GM23338 (cell line): ENCODE measurements at regions not wholly inside any gene's neighbourhood (a gene's known extent, or its start where the extent isn't known, plus 50 kb on each side); places are given as distances from the start of the nearest gene placed in this dataset.

Source experiments
- ATAC-seq: fragments of 200-7000 bp; cut with Tn5 transposase; 3 replicates; pipeline ENCODE4 v1.9.1; 2020
- DNase-seq: peaks from one replicate; pipeline ENCODE4 v3.0.0-alpha.2; 2015; ENCODE audit warnings: low spot score
- H2AFZ ChIP-seq: fragments of 200-600 bp; sonication (generic); 2 replicates; pipeline ENCODE4 v1.8.0; 2016; ENCODE audit warnings: antibody characterized with exemption, mild to moderate bottlenecking, moderate library complexity
- H3F3A ChIP-seq: fragments of 200-600 bp; sonication (generic); replicated peaks from 2 replicates; pipeline ENCODE4 v1.8.0; 2017; ENCODE audit warnings: antibody characterized with exemption, mixed run types, low read depth
- H3K27ac ChIP-seq: fragments of 200-600 bp; sonication (generic); 2 replicates; pipeline ENCODE4 v1.6.1; 2016; ENCODE audit warnings: low read depth
- H3K27me3 ChIP-seq: fragments of 200-600 bp; sonication (generic); 2 replicates; pipeline ENCODE4 v1.8.0; 2016; ENCODE audit warnings: mild to moderate bottlenecking, mixed run types, moderate library complexity; ENCODE audit not compliant: insufficient read depth
- H3K36me3 ChIP-seq: fragments of 200-600 bp; sonication (generic); 2 replicates; pipeline ENCODE4 v1.8.0; 2016; ENCODE audit warnings: mild to moderate bottlenecking; ENCODE audit not compliant: insufficient read depth
- H3K4me1 ChIP-seq: fragments of 200-600 bp; sonication (generic); 2 replicates; pipeline ENCODE4 v1.8.0; 2016; ENCODE audit warnings: mild to moderate bottlenecking, moderate library complexity; ENCODE audit not compliant: insufficient read depth
- H3K4me2 ChIP-seq: fragments of 200-600 bp; sonication (generic); 2 replicates; pipeline ENCODE4 v1.7.1; 2017; ENCODE audit warnings: mixed run types
- H3K4me3 ChIP-seq: fragments of 200-600 bp; sonication (generic); 2 replicates; pipeline ENCODE4 v1.6.1; 2016; ENCODE audit warnings: mixed run types
- H3K79me2 ChIP-seq: fragments of 200-600 bp; sonication (generic); replicated peaks from 2 replicates; pipeline ENCODE4 v1.8.0; 2017; ENCODE audit warnings: mild to moderate bottlenecking; ENCODE audit not compliant: insufficient read depth
- H3K9me2 ChIP-seq: fragments of 200-600 bp; sonication (generic); 2 replicates; pipeline ENCODE4 v1.8.0; 2017; ENCODE audit not compliant: insufficient read depth
- H4K20me1 ChIP-seq: fragments of 200-600 bp; sonication (generic); replicated peaks from 2 replicates; pipeline ENCODE4 v1.8.0; 2017; ENCODE audit warnings: mild to moderate bottlenecking; ENCODE audit not compliant: insufficient read depth
- H3K27ac Mint-ChIP-seq: 2 replicates; pipeline ENCODE4 v1.8.0; 2020; ENCODE audit warnings: inconsistent platforms, mild to moderate bottlenecking, moderate library complexity, mixed read lengths
- H3K27me3 Mint-ChIP-seq: 3 replicates; pipeline ENCODE4 v1.8.0; 2022; ENCODE audit warnings: low read depth, mild to moderate bottlenecking, moderate library complexity, mixed read lengths, inconsistent platforms; ENCODE audit not compliant: insufficient read depth, poor library complexity
- H3K36me3 Mint-ChIP-seq: 3 replicates; pipeline ENCODE4 v1.8.0; 2021; ENCODE audit warnings: low read depth, mild to moderate bottlenecking, inconsistent platforms, moderate library complexity, mixed read lengths
- H3K4me1 Mint-ChIP-seq: 3 replicates; pipeline ENCODE4 v1.8.0; 2020; ENCODE audit warnings: mild to moderate bottlenecking, inconsistent platforms, mixed read lengths
- H3K4me3 Mint-ChIP-seq: 3 replicates; pipeline ENCODE4 v1.8.0; 2021; ENCODE audit warnings: moderate library complexity, mild to moderate bottlenecking, inconsistent platforms, mixed read lengths
- H3K9me3 Mint-ChIP-seq: 3 replicates; pipeline ENCODE4 v1.8.0; 2020; ENCODE audit warnings: moderate library complexity, mild to moderate bottlenecking, inconsistent platforms, mixed read lengths
- CREB1 ChIP-seq: fragments of 250-450 bp; sonication (Bioruptor Pico); IDR thresholded peaks from 2 replicates; pipeline ENCODE4 v1.5.0; 2020; ENCODE audit warnings: low read depth, mild to moderate bottlenecking, moderate library complexity
- EZH2 ChIP-seq: fragments of 200-600 bp; sonication (generic); IDR thresholded peaks from one replicate; pipeline ENCODE4 v1.8.0; 2017; ENCODE audit warnings: antibody characterized with exemption, mild to moderate bottlenecking, low read depth; ENCODE audit not compliant: unreplicated experiment
- JUNB ChIP-seq: IDR thresholded peaks from one replicate; pipeline ENCODE4 v1.6.1; 2016; ENCODE audit warnings: antibody characterized with exemption; ENCODE audit not compliant: unreplicated experiment
- NANOG ChIP-seq: IDR thresholded peaks from 2 replicates; pipeline ENCODE4 v1.6.1; 2016; ENCODE audit warnings: antibody characterized with exemption, borderline replicate concordance
- POLR2AphosphoS5 ChIP-seq: IDR thresholded peaks from 2 replicates; pipeline ENCODE4 v1.6.1; 2016; ENCODE audit warnings: antibody characterized with exemption, low read depth
- STAT1 ChIP-seq: IDR thresholded peaks from one replicate; pipeline ENCODE4 v1.6.1; 2016; ENCODE audit warnings: antibody characterized with exemption; ENCODE audit not compliant: unreplicated experiment
- ZNF114 ChIP-seq: fragments of 250-450 bp; sonication (Bioruptor Pico); IDR thresholded peaks from 2 replicates; pipeline ENCODE4 v1.5.0; 2020; ENCODE audit warnings: mild to moderate bottlenecking, moderate library complexity
- ZNF331 ChIP-seq: fragments of 250-450 bp; sonication (Bioruptor Pico); IDR thresholded peaks from 2 replicates; pipeline ENCODE4 v1.5.0; 2020; ENCODE audit warnings: low read depth, mild to moderate bottlenecking, moderate library complexity
- TF ChIP-seq, protein P1 (sequence below), 2 experiments: fragments of 200-600 bp in 1 of 2; sonication (generic) in 1 of 2; conservative IDR thresholded peaks; 2 replicates each; pipeline versions ENCODE4 v1.5.1 to v1.6.1; 2016 to 2017; ENCODE audit warnings: antibody characterized with exemption in 2 of 2, low read depth in 2 of 2, mild to moderate bottlenecking in 2 of 2, moderate library complexity in 1 of 2
- TF ChIP-seq, protein P2 (sequence below): IDR thresholded peaks from one replicate; pipeline ENCODE4 v1.6.1; 2018; ENCODE audit warnings: antibody characterized with exemption; ENCODE audit not compliant: unreplicated experiment
- TF ChIP-seq, protein P3 (sequence below): IDR thresholded peaks from 2 replicates; pipeline ENCODE4 v1.6.1; 2016; ENCODE audit warnings: antibody characterized with exemption

DNA sequence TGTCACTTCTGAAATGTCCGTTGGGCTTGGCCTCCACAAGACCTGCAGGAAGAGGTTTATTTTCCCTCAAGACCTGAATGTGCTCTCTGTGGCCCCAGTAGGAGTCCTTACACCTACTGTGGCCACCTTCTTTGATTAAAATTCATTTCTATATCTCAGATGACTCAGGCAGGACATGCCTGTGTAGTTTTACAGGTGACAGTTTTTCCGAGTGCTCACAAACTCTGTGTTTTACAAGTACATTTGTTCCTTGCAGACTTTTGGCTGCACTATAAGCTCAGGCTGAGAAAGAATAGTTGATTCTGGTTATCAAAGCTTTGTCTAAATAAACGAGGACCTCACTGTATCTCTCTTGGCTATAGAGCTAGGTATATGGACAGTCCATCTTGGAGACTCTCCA, 257.1 kb downstream of the MAP2K4 start:
- H3K36me3 Mint-ChIP-seq = no peaks in the 10 kb centered on the region
- no peak overlapping the region for H3K27ac Mint-ChIP-seq
- Histone ChIP-seq H3K36me3 (no peaks in the 10 kb centered on the region), H3K4me3 (no peak overlapping the region), H3K4me1 (no peaks in the 10 kb centered on the region), H3K27me3 (no peaks in the 10 kb centered on the region), H3K79me2 (no peaks in the 10 kb centered on the region), H3K27ac (no peak overlapping the region), H3K9me2 (peaks cover 7% of the 10 kb centered on the region; the same call in 1 of the 2 replicates), H2AFZ (no peak overlapping the region), H4K20me1 (no peaks in the 10 kb centered on the region), H3F3A (no peaks in the 10 kb centered on the region), H3K4me2 (no peak overlapping the region)
- H3K4me1 Mint-ChIP-seq = no peaks in the 10 kb centered on the region
- ATAC-seq (no peak), DNase-seq (no peak)
- H3K27me3 Mint-ChIP-seq = no peaks in the 10 kb centered on the region
- no peaks in the 10 kb centered on the region for H3K9me3 Mint-ChIP-seq
- no peak overlapping the region for H3K4me3 Mint-ChIP-seq
- TF ChIP-seq, protein P1, sequence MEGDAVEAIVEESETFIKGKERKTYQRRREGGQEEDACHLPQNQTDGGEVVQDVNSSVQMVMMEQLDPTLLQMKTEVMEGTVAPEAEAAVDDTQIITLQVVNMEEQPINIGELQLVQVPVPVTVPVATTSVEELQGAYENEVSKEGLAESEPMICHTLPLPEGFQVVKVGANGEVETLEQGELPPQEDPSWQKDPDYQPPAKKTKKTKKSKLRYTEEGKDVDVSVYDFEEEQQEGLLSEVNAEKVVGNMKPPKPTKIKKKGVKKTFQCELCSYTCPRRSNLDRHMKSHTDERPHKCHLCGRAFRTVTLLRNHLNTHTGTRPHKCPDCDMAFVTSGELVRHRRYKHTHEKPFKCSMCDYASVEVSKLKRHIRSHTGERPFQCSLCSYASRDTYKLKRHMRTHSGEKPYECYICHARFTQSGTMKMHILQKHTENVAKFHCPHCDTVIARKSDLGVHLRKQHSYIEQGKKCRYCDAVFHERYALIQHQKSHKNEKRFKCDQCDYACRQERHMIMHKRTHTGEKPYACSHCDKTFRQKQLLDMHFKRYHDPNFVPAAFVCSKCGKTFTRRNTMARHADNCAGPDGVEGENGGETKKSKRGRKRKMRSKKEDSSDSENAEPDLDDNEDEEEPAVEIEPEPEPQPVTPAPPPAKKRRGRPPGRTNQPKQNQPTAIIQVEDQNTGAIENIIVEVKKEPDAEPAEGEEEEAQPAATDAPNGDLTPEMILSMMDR (conservative IDR thresholded peaks at IDR 0.05; ENCODE audit: low read depth in 2 of 2) = no peak
- no peak for TF ChIP-seq STAT1

DNA sequence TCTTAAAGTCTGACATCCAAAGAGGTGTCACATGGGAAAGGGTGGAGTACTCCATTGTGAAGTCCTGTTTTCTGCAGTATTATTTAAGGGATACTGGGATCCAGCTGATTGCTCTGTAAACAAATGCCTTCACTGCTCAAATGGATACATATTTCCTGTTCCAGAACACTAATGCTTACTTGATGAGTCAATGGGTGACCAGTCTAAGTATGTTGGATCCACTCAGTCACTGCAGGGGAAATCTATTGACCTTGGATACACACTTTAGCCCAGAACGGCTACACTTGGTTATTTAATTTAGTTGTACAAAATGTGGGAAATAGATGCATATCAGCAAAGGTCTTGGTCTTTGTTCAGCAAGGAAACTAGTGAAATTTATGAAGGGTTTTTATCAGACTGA, 261.4 kb downstream of the MAP2K4 start:
- H3K36me3 ChIP-seq = no peaks in the 10 kb centered on the region
- peaks cover 7% of the 10 kb centered on the region; the same call in 1 of the 2 replicates for H3K9me2 ChIP-seq
- H3K4me2 ChIP-seq = no peak overlapping the region
- ATAC-seq (no peak), DNase-seq (no peak)
- H3K27ac Mint-ChIP-seq = no peak overlapping the region
- H3K79me2 ChIP-seq = no peaks in the 10 kb centered on the region
- H3K4me3 ChIP-seq = no peak overlapping the region
- H3F3A ChIP-seq = no peaks in the 10 kb centered on the region
- H4K20me1 ChIP-seq = no peaks in the 10 kb centered on the region
- no peak overlapping the region for H3K27ac ChIP-seq
- H3K4me3 Mint-ChIP-seq = no peak overlapping the region
- H2AFZ ChIP-seq = 0 out of 2 replicates have a peak overlapping the region, but pooled peaks have one; percentile 36
- no peaks in the 10 kb centered on the region for H3K27me3 Mint-ChIP-seq
- H3K27me3 ChIP-seq = no peaks in the 10 kb centered on the region
- no peaks in the 10 kb centered on the region for H3K4me1 ChIP-seq
- no peaks in the 10 kb centered on the region for H3K9me3 Mint-ChIP-seq
- H3K36me3 Mint-ChIP-seq = no peaks in the 10 kb centered on the region
- no peaks in the 10 kb centered on the region for H3K4me1 Mint-ChIP-seq
- TF ChIP-seq POLR2AphosphoS5 = no peak
- no peak for TF ChIP-seq ZNF331
- no peak for TF ChIP-seq NANOG
- no peak for TF ChIP-seq EZH2
- no peak for TF ChIP-seq STAT1
- TF ChIP-seq, protein P2, sequence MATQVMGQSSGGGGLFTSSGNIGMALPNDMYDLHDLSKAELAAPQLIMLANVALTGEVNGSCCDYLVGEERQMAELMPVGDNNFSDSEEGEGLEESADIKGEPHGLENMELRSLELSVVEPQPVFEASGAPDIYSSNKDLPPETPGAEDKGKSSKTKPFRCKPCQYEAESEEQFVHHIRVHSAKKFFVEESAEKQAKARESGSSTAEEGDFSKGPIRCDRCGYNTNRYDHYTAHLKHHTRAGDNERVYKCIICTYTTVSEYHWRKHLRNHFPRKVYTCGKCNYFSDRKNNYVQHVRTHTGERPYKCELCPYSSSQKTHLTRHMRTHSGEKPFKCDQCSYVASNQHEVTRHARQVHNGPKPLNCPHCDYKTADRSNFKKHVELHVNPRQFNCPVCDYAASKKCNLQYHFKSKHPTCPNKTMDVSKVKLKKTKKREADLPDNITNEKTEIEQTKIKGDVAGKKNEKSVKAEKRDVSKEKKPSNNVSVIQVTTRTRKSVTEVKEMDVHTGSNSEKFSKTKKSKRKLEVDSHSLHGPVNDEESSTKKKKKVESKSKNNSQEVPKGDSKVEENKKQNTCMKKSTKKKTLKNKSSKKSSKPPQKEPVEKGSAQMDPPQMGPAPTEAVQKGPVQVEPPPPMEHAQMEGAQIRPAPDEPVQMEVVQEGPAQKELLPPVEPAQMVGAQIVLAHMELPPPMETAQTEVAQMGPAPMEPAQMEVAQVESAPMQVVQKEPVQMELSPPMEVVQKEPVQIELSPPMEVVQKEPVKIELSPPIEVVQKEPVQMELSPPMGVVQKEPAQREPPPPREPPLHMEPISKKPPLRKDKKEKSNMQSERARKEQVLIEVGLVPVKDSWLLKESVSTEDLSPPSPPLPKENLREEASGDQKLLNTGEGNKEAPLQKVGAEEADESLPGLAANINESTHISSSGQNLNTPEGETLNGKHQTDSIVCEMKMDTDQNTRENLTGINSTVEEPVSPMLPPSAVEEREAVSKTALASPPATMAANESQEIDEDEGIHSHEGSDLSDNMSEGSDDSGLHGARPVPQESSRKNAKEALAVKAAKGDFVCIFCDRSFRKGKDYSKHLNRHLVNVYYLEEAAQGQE = no peak
- TF ChIP-seq, protein P3, sequence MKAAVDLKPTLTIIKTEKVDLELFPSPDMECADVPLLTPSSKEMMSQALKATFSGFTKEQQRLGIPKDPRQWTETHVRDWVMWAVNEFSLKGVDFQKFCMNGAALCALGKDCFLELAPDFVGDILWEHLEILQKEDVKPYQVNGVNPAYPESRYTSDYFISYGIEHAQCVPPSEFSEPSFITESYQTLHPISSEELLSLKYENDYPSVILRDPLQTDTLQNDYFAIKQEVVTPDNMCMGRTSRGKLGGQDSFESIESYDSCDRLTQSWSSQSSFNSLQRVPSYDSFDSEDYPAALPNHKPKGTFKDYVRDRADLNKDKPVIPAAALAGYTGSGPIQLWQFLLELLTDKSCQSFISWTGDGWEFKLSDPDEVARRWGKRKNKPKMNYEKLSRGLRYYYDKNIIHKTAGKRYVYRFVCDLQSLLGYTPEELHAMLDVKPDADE = no peak
- TF ChIP-seq CREB1 (CRISPR knock-in tag) = no peak
- no peak for TF ChIP-seq ZNF114 (CRISPR knock-in tag)
- TF ChIP-seq, protein P1 (conservative IDR thresholded peaks at IDR 0.05; ENCODE audit: low read depth in 2 of 2) = no peak
- no peak for TF ChIP-seq JUNB
